Liver (tissue), 8 donors: ENCODE measurements at regions not wholly inside any gene's neighbourhood (a gene's known extent, or its start where the extent isn't known, plus 50 kb on each side); places are given as distances from the start of the nearest gene placed in this dataset.
A peak's percentile ranks its signal among the peaks of the same experiment; 100 is the strongest.

Source experiments
- DNase-seq: peaks from one replicate; pipeline ENCODE4 v3.0.0-alpha.2; 2017; ENCODE audit warnings: low spot score
- H3K27ac ChIP-seq, 2 donors: one replicate each; pipeline ENCODE4 v1.7.0; 2013; ENCODE audit warnings: inconsistent platforms in 2 of 2, low read length in 2 of 2, control low read depth in 1 of 2, low read depth in 1 of 2, mild to moderate bottlenecking in 1 of 2
- H3K27me3 ChIP-seq, 4 donors: one replicate each; pipeline versions ENCODE4 v1.6.1 to v1.7.0; 2013; ENCODE audit warnings: low read length in 3 of 4, inconsistent platforms in 1 of 4, mild to moderate bottlenecking in 1 of 4, moderate library complexity in 1 of 4; ENCODE audit not compliant: control insufficient read depth in 4 of 4, insufficient read depth in 4 of 4
- H3K36me3 ChIP-seq, 4 donors: one replicate each; pipeline versions ENCODE4 v1.6.1 to v1.7.0; 2013; ENCODE audit warnings: low read length in 3 of 4, mild to moderate bottlenecking in 3 of 4, low read depth in 1 of 4, moderate library complexity in 1 of 4; ENCODE audit not compliant: control insufficient read depth in 4 of 4, insufficient read depth in 3 of 4
- H3K4me1 ChIP-seq, 4 donors: one replicate each; pipeline versions ENCODE4 v1.6.1 to v1.7.0; 2013; ENCODE audit warnings: low read length in 3 of 4, mild to moderate bottlenecking in 3 of 4, moderate library complexity in 1 of 4; ENCODE audit not compliant: control insufficient read depth in 4 of 4, insufficient read depth in 4 of 4
- H3K4me3 ChIP-seq, 3 donors: one replicate each; pipeline versions ENCODE4 v1.6.1 to v1.7.0; 2013; ENCODE audit warnings: low read length in 3 of 3, control low read depth in 1 of 3, low read depth in 1 of 3, mild to moderate bottlenecking in 1 of 3
- H3K9ac ChIP-seq, 2 donors: one replicate each; pipeline ENCODE4 v1.7.0; 2013; ENCODE audit warnings: low read length in 2 of 2, mild to moderate bottlenecking in 2 of 2, moderate library complexity in 2 of 2, control low read depth in 1 of 2, low read depth in 1 of 2
- H3K9me3 ChIP-seq, 4 donors: one replicate each; pipeline versions ENCODE4 v1.6.1 to v1.7.0; 2013; ENCODE audit warnings: low read length in 3 of 4; ENCODE audit not compliant: control insufficient read depth in 4 of 4
- EGR1 ChIP-seq, 2 donors: IDR thresholded peaks; 2 replicates each; pipeline ENCODE4 v1.6.1; 2016 to 2018; ENCODE audit warnings: antibody characterized with exemption in 2 of 2, low read depth in 2 of 2
- FOXA1 ChIP-seq: IDR thresholded peaks from 2 replicates; pipeline ENCODE4 v1.6.1; 2016; ENCODE audit warnings: antibody characterized with exemption
- FOXA2 ChIP-seq: IDR thresholded peaks from 2 replicates; pipeline ENCODE4 v1.6.1; 2016; ENCODE audit warnings: antibody characterized with exemption
- GABPA ChIP-seq, 2 donors: IDR thresholded peaks in 1 of 2; conservative IDR thresholded peaks in 1 of 2; 2 replicates each; pipeline ENCODE4 v1.6.1; 2016; ENCODE audit warnings: antibody characterized with exemption in 2 of 2, mild to moderate bottlenecking in 1 of 2, moderate library complexity in 1 of 2
- HNF4A ChIP-seq, 2 donors: conservative IDR thresholded peaks; 2 replicates each; pipeline ENCODE4 v1.6.1; 2016; ENCODE audit warnings: antibody characterized with exemption in 2 of 2, mild to moderate bottlenecking in 2 of 2
- HNF4G ChIP-seq: IDR thresholded peaks from 2 replicates; pipeline ENCODE4 v1.6.1; 2016; ENCODE audit warnings: antibody characterized with exemption
- JUND ChIP-seq, 2 donors: IDR thresholded peaks; 2 replicates each; pipeline ENCODE4 v1.6.1; 2016; ENCODE audit warnings: antibody characterized with exemption in 2 of 2
- NR2F2 ChIP-seq: IDR thresholded peaks from 2 replicates; pipeline ENCODE4 v1.6.1; 2016; ENCODE audit warnings: antibody characterized with exemption
- RAD21 ChIP-seq, 2 donors: IDR thresholded peaks; 2 replicates each; pipeline ENCODE4 v1.6.1; 2016; ENCODE audit warnings: antibody characterized with exemption in 2 of 2, mild to moderate bottlenecking in 2 of 2
- RXRA ChIP-seq, 2 donors: IDR thresholded peaks; 2 replicates each; pipeline ENCODE4 v1.6.1; 2017 to 2018; ENCODE audit warnings: antibody characterized with exemption in 2 of 2, mild to moderate bottlenecking in 1 of 2
- SP1 ChIP-seq: IDR thresholded peaks from 2 replicates; pipeline ENCODE4 v1.6.1; 2018; ENCODE audit warnings: antibody characterized with exemption, mild to moderate bottlenecking
- TAF1 ChIP-seq: conservative IDR thresholded peaks from 2 replicates; pipeline ENCODE4 v1.6.1; 2016; ENCODE audit warnings: antibody characterized with exemption, mild to moderate bottlenecking
- YY1 ChIP-seq: IDR thresholded peaks from 2 replicates; pipeline ENCODE4 v1.6.1; 2016; ENCODE audit warnings: antibody characterized with exemption, mild to moderate bottlenecking
- WGBS: extraction: QIAGEN DNeasy Blood & Tissue Kit; methylation state at CpG from one replicate; pipeline ENCODE4 v1.1.7; 2013; 5-methylcytosine and 5-hydroxymethylcytosine counted together
- TF ChIP-seq, protein P1 (sequence below): IDR thresholded peaks from 2 replicates; pipeline ENCODE4 v1.6.1; 2016; ENCODE audit warnings: antibody characterized with exemption
- TF ChIP-seq, protein P2 (sequence below): fragments of 150-350 bp; IDR thresholded peaks from 2 replicates; pipeline ENCODE4 v1.5.1; 2017; ENCODE audit warnings: improper control_type of control experiment, low read depth, low read length; ENCODE audit not compliant: missing input control
- TF ChIP-seq, protein P3 (sequence below): IDR thresholded peaks from 2 replicates; pipeline ENCODE4 v1.6.1; 2016; ENCODE audit warnings: antibody characterized with exemption
- TF ChIP-seq, protein P4 (sequence below): IDR thresholded peaks from 2 replicates; pipeline ENCODE4 v1.6.1; 2016; ENCODE audit warnings: antibody characterized with exemption
- donor health status: healthy.
- donor health status: healthy.
- donor health status: healthy.
- donor health status: healthy.
- donor health status: healthy.

DNA sequence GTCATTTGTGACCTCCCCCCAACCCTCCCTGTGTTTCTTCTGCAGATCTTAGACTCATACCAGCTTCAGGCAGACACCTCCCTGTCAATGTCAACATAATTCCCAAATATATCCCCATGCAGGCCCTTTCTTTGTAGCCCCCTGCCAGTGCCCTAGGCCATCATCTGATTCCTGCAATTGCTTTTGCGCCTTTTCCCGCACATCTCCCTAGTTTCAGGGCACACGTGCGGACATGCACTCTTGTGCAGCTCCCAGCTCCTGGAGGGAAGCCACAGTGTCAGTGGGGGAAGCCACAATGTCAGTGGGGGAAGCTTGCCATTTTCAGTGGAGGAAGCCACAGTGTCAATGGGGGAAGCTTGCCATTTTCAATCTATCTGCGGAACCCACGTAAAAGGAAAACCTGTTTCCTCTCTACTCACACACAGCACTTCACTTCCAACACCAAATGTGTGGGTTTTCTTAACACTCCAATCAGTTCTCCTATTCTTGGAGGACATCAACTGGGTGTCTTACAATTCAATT lies 256.4 kb downstream of the ACKR3 start:
- Histone ChIP-seq H3K27ac (no peak overlapping the region), H3K36me3 (no peaks in the 10 kb centered on the region), H3K4me3 (no peak overlapping the region), H3K9ac (no peak overlapping the region), H3K9me3 (peaks cover 0 to 2% (median 0%) of the 10 kb centered on the region in 4 donors), H3K4me1 (peaks cover 5 to 46% (median 35%) of the 10 kb centered on the region in 4 donors), H3K27me3 (no peaks in the 10 kb centered on the region)
- 87% methylated on average over 6 of the region's 6 CpGs for whole genome bisulfite sequencing
- no peak for TF ChIP-seq JUND (IDR thresholded peaks at IDR 0.05)
- TF ChIP-seq GABPA (IDR thresholded peaks at IDR 0.05 in 1 of 2, conservative IDR thresholded peaks at IDR 0.05 in 1 of 2), result no peak
- no peak for TF ChIP-seq NR2F2
- TF ChIP-seq, protein P1, sequence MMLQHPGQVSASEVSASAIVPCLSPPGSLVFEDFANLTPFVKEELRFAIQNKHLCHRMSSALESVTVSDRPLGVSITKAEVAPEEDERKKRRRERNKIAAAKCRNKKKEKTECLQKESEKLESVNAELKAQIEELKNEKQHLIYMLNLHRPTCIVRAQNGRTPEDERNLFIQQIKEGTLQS, result no peak
- TF ChIP-seq, protein P2, sequence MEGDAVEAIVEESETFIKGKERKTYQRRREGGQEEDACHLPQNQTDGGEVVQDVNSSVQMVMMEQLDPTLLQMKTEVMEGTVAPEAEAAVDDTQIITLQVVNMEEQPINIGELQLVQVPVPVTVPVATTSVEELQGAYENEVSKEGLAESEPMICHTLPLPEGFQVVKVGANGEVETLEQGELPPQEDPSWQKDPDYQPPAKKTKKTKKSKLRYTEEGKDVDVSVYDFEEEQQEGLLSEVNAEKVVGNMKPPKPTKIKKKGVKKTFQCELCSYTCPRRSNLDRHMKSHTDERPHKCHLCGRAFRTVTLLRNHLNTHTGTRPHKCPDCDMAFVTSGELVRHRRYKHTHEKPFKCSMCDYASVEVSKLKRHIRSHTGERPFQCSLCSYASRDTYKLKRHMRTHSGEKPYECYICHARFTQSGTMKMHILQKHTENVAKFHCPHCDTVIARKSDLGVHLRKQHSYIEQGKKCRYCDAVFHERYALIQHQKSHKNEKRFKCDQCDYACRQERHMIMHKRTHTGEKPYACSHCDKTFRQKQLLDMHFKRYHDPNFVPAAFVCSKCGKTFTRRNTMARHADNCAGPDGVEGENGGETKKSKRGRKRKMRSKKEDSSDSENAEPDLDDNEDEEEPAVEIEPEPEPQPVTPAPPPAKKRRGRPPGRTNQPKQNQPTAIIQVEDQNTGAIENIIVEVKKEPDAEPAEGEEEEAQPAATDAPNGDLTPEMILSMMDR, result no peak
- TF ChIP-seq, protein P3, sequence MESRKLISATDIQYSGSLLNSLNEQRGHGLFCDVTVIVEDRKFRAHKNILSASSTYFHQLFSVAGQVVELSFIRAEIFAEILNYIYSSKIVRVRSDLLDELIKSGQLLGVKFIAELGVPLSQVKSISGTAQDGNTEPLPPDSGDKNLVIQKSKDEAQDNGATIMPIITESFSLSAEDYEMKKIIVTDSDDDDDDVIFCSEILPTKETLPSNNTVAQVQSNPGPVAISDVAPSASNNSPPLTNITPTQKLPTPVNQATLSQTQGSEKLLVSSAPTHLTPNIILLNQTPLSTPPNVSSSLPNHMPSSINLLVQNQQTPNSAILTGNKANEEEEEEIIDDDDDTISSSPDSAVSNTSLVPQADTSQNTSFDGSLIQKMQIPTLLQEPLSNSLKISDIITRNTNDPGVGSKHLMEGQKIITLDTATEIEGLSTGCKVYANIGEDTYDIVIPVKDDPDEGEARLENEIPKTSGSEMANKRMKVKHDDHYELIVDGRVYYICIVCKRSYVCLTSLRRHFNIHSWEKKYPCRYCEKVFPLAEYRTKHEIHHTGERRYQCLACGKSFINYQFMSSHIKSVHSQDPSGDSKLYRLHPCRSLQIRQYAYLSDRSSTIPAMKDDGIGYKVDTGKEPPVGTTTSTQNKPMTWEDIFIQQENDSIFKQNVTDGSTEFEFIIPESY, result no peak
- DNase-seq, result no peak

DNA sequence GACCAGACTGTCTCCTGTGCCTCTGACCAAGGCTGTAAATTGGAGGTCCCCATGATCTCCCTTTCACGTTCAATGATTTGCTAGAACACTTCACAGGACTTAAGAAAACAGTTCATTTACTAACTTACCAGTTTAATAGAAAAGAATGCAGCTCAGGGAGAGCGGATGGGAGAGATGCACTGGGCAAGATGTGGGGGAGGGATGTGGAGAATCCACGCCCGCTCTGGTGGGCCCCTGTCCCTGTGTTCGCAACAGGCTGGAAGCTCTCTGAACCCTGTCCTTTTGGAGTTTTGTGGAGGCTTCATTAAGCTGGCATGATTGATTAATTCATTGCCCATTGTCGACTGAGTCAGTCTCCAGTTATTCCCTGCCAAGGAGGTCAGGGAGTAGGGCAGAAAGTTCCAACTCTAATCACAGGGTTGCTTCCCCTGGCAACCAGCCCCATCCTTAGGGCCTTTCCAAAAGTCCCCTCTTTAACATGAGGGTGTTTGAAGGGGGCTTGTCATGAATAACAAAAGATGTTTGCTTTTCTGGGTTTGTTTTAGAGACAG lies 257.1 kb downstream of the ACKR3 start:
- no peak for TF ChIP-seq TAF1
- TF ChIP-seq, protein P4, sequence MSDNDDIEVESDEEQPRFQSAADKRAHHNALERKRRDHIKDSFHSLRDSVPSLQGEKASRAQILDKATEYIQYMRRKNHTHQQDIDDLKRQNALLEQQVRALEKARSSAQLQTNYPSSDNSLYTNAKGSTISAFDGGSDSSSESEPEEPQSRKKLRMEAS, result no peak
- TF ChIP-seq GABPA (IDR thresholded peaks at IDR 0.05 in 1 of 2, conservative IDR thresholded peaks at IDR 0.05 in 1 of 2), result no peak
- no peak for TF ChIP-seq FOXA2
- peak in 1 of 2 donors; percentile 14 for TF ChIP-seq HNF4A (conservative IDR thresholded peaks at IDR 0.05)
- no peak for TF ChIP-seq FOXA1
- 78% methylated on average over 6 of the region's 6 CpGs for WGBS

DNA sequence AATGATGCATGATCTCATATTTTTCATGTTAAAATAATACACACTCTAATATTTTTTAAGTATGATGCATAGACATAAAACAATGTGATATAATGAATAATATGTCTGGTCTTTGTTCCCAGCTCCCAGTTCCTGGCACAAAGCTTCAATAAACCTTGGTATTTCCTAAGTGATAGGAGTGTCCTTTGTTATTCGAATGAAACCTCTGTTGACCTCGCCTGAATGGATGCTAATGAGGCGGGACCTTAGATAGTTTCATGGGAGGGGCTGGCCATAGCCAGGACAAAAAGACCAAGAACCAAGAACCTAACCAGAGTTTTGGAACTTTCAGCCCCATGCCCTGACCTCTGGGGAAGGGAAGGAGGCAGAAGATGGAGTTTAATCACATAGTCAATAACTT lies 257.7 kb upstream of the COPS8 start:
- no peaks in the 10 kb centered on the region for H3K27me3 ChIP-seq
- H3K36me3 ChIP-seq, result no peaks in the 10 kb centered on the region
- DNase-seq, result no peak
- H3K4me3 ChIP-seq, result no peak overlapping the region
- peak overlapping the region in 1 of 2 donors; percentile 60 for H3K27ac ChIP-seq
- no peaks in the 10 kb centered on the region for H3K9me3 ChIP-seq
- H3K4me1 ChIP-seq, result peaks cover 5 to 38% (median 24%) of the 10 kb centered on the region in 4 donors
- TF ChIP-seq SP1, result no peak
- no peak for TF ChIP-seq EGR1 (IDR thresholded peaks at IDR 0.05; ENCODE audit: low read depth in 2 of 2)
- TF ChIP-seq FOXA2, result no peak
- no peak for TF ChIP-seq NR2F2
- TF ChIP-seq YY1, result no peak
- TF ChIP-seq TAF1, result no peak
- no peak for TF ChIP-seq GABPA (IDR thresholded peaks at IDR 0.05 in 1 of 2, conservative IDR thresholded peaks at IDR 0.05 in 1 of 2)
- TF ChIP-seq, protein P1, result no peak
- TF ChIP-seq, protein P3, result no peak
- TF ChIP-seq, protein P2, result no peak
- no peak for TF ChIP-seq HNF4A (conservative IDR thresholded peaks at IDR 0.05)
- no peak for TF ChIP-seq RXRA (IDR thresholded peaks at IDR 0.05)
- TF ChIP-seq JUND (IDR thresholded peaks at IDR 0.05), result no peak
- no peak for TF ChIP-seq HNF4G
- no peak for TF ChIP-seq RAD21 (IDR thresholded peaks at IDR 0.05)
- TF ChIP-seq, protein P4, result no peak
- 72% methylated on average over 3 of the region's 3 CpGs for WGBS
- H3K9ac ChIP-seq, result no peak overlapping the region

More for the DNA sequence above, 257.1 kb downstream of the ACKR3 start:
- peaks cover 0 to 2% (median 0%) of the 10 kb centered on the region in 4 donors for H3K9me3 ChIP-seq
- no peak for DNase-seq
- no peaks in the 10 kb centered on the region for H3K36me3 ChIP-seq
- H3K27me3 ChIP-seq, result no peaks in the 10 kb centered on the region
- H3K4me1 ChIP-seq, result peaks cover 5 to 40% (median 29%) of the 10 kb centered on the region in 4 donors
- H3K9ac ChIP-seq, result no peak overlapping the region
- H3K27ac ChIP-seq, result no peak overlapping the region
- H3K4me3 ChIP-seq, result no peak overlapping the region
